ENCODE measurements at regions not wholly inside any gene's neighbourhood (a gene's known extent, or its start where the extent isn't known, plus 50 kb on each side); places are given as distances from the start of the nearest gene placed in this dataset.

DNA sequence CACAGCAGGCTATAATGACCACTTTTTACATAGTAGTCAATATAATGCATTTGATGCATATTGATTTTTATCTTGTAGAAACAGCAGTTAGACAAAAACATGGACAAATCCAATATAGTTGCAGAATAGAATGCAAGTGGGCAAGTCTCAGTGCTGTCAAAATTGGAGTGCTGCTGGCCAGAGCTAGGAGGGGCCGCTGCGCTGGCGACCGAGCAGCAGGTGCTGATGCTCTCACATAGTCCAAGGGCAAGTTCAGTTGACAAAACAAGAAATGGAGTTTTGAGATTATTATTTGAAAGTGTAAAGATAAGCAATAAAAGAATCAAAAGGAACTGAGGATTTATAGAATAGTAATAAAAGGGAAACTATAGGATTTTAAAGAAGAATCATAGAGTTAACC, 60.6 kb upstream of the CDK20 start:
- no peak for DNase-seq (ENCODE audit: low read depth)

GRCh38 chr9:88033359-88033702, 59.0 kb upstream of the CDK20 start:
- DNase-seq (ENCODE audit: low read depth) = no peak

- no peak for DNase-seq (ENCODE audit: low read depth)
These were observed 54.0 kb upstream of the CDK20 start for GRCh38 chr9:88028338-88028737.

DNA sequence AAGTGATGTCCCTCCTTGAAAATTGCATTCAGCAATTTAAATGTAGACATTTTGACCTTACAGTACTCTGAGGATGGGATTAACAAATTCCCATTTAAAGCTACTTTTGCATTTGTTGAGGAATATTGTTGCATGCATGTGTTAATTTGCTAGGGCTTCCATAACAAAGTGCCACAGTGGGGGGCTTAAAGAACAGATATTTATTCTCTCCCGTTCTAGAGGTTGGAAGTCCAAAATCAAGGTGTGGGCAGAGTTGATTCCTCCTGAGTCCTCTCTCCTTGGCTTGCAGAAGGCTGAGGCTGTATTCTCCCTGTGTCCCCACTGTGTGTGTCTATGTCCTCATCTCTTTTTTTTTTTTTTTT, 51.8 kb upstream of the CDK20 start:
- no peak for DNase-seq (ENCODE audit: low read depth)

DNA sequence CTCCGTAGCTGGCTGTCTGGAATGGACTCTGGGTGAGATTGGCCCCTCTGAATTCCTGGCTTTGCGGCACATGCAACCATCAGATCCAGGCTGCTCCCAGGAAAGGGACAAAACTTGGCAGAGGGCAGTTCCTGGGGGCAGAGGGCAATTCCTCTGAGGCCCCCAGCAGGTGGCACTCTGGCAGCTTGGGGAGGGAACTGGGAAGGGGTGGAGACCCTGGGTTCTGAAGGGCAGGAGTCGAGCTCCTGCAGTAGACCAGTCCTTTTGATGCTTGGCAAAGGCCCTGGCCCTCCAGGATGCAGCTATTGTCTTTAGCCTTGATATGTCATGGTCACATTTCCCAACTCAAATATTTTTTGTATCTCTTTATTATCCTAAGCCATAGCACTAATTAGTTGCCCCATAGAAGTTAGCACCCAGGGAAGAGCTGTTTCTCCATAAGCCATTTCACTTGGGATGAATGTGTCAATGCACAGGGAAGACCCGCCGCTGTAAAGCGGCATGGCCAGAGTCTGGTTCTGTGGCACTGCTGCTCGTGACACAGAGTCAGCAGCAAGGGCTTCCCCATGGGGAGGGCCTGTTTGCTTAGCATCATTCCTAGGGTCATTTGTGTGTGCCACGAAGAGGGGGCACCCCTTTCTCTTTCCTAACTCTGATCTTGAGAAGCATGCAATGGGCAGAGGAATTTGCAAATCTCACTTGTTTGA, 51.2 kb upstream of the CDK20 start:
- no peak for DNase-seq (ENCODE audit: low read depth)

DNA sequence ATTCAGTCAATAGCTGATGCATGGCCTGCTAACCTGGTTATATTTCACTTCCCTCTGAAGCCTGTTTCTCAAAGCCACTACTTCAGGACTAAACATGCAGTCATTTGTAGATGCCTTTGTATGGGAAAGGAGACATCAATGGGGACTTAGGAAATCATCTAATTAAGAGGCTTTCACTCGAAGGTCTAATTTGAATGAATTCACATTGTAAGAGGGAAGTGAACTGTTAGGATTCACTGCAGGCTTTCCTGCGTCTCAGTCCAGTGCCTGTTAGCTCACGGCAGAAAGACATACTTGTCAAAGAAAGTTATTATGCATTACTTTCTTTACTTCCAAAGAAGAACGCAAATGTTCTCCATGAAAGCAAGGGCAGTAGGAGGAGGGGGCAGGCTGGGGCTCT, 50.6 kb upstream of the CDK20 start:
- DNase-seq (ENCODE audit: low read depth) = no peak

Measured in activated T-cell treated with anti-CD3 and anti-CD28 coated beads for 1 hour (primary cell).